ENCODE measurements at regions not wholly inside any gene's neighbourhood (a gene's known extent, or its start where the extent isn't known, plus 50 kb on each side); places are given as distances from the start of the nearest gene placed in this dataset.

DNA sequence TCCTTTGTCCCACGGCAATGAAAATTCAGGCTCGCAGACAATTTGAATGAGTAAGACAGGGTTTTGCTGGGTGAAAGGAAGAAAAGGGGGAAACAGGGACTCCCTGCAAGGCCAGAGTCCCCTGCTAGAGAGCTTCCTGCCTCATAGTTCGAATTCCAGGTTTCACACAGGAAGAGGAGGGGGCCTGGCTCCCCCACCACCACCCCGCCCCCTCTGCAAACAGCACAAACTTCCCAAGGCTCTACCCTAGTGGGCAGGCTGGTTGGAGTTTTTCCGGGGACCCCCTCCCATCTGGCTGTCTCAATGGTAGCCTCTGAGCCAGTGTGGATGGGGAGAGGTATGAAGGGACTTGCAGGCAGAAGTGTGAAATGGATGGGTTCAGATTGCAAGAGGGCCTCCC, 57.4 kb upstream of the NEBL start:
- no peak for DNase-seq

DNA sequence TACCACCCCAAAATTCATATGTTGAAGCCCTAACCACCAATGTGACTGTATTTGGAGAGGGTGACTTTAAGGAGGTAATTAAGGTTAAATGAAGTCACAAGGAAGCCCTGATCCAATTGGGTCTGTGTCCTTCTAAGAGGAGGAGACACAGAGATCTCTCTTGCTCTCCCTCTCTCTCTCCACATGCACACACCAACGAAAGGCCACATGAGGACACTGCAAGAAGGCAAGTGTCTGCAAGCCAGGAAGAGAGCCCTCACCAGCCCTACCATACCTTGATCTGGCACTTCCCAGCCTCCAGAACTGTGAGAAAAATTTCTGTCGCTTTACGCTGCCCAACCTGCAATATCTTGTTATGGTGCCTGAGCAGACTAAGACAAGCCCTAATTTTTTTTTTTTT, 56.0 kb upstream of the NEBL start:
- no peak for DNase-seq

DNA sequence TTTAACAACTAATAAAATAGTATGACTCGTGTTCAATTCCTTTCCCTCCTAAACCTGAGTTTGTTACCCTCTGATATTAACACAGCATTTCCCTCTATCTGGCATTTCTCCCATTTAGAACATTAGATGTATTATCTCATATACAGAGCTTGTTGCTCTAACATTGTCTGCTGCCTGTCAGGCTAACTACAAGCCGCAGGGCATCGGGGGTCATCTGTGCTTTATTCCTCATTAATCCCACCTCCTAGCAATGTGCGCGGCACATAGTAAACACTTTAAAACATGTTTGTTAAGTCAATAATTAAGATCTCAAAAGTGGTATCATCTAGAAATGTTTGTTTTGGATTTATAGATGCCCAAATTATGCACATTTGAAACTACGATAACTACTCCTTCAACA, 52.9 kb upstream of the NEBL start:
- no peak for DNase-seq

DNA sequence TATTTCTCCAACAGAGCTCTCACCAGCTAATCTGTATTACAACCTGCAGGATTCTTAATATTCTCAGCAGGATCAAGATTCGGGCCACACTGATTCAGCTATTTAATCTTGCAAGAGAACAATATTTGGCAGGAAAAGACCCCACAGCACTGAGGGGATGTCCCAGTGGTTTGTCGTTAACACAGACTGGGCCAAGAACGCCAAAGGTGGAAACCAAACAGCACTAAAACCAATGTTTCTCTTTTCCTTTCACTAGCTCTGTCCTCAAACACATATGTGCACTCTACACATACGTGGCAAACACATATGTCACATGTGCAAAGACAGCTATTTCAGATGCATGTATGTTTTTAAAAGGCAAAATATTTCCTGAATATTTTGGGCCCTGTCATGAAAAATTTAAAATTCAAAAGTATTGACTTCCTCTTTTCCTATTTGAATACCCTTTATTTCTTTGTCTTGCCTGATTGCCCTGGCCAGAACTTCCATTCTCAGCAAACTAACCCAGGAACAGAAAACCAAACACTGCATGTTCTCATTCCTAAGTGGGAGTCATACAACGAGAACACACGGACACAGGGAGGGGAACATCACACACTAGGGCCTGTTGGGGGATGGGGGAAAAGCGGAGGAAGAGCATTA, 51.7 kb upstream of the NEBL start:
- DNase-seq = no peak

Data from nucleus accumbens (tissue), 56 donors.